ENCODE measurements at regions not wholly inside any gene's neighbourhood (a gene's known extent, or its start where the extent isn't known, plus 50 kb on each side); places are given as distances from the start of the nearest gene placed in this dataset.

DNA sequence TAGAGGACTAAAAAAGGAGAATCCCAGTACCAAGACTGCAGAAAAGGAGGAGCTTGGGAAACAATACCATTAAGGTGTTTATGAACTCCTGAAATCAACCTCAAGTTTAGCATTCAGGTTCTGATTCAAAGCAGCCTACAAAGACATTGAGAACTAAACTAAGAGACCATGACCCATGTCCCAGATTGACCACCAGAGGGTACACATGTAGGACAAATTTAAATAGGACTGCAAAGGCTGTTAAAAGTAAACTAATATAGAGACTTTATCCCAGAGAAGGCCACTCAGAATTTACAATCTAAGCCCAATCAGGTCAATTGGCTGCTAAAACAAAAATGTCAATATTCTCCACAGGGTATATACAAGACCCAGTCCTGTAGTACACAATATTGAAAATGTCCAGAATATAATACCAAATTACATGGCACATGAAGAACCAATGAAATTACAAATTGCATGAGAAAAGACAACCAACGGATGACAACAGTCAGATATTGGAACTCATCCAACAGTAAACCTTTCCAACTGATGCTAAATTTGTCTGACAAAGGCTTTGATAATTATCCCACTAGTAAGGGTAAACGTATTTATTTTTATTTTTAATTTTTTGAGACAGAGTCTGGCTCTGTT, 682.4 kb downstream of the UQCRFS1 start:
- TF ChIP-seq ZBTB7A (IDR thresholded peaks at IDR 0.05; ENCODE audit: low read depth) (no peak), CREB1 (IDR thresholded peaks at IDR 0.05; ENCODE audit: low read depth) (no peak), TEAD4 (IDR thresholded peaks at IDR 0.05) (no peak), YY1 (IDR thresholded peaks at IDR 0.05; ENCODE audit: low read depth) (no peak), EP300 (IDR thresholded peaks at IDR 0.05; ENCODE audit: borderline replicate concordance) (no peak)
- TF ChIP-seq, protein P1, sequence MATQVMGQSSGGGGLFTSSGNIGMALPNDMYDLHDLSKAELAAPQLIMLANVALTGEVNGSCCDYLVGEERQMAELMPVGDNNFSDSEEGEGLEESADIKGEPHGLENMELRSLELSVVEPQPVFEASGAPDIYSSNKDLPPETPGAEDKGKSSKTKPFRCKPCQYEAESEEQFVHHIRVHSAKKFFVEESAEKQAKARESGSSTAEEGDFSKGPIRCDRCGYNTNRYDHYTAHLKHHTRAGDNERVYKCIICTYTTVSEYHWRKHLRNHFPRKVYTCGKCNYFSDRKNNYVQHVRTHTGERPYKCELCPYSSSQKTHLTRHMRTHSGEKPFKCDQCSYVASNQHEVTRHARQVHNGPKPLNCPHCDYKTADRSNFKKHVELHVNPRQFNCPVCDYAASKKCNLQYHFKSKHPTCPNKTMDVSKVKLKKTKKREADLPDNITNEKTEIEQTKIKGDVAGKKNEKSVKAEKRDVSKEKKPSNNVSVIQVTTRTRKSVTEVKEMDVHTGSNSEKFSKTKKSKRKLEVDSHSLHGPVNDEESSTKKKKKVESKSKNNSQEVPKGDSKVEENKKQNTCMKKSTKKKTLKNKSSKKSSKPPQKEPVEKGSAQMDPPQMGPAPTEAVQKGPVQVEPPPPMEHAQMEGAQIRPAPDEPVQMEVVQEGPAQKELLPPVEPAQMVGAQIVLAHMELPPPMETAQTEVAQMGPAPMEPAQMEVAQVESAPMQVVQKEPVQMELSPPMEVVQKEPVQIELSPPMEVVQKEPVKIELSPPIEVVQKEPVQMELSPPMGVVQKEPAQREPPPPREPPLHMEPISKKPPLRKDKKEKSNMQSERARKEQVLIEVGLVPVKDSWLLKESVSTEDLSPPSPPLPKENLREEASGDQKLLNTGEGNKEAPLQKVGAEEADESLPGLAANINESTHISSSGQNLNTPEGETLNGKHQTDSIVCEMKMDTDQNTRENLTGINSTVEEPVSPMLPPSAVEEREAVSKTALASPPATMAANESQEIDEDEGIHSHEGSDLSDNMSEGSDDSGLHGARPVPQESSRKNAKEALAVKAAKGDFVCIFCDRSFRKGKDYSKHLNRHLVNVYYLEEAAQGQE (IDR thresholded peaks at IDR 0.05; ENCODE audit: low read depth) = no peak
- TF ChIP-seq, protein P2, sequence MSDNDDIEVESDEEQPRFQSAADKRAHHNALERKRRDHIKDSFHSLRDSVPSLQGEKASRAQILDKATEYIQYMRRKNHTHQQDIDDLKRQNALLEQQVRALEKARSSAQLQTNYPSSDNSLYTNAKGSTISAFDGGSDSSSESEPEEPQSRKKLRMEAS (IDR thresholded peaks at IDR 0.05) = no peak

Measured in Ishikawa (cell line).